ENCODE measurements at regions not wholly inside any gene's neighbourhood (a gene's known extent, or its start where the extent isn't known, plus 50 kb on each side); places are given as distances from the start of the nearest gene placed in this dataset.

DNA sequence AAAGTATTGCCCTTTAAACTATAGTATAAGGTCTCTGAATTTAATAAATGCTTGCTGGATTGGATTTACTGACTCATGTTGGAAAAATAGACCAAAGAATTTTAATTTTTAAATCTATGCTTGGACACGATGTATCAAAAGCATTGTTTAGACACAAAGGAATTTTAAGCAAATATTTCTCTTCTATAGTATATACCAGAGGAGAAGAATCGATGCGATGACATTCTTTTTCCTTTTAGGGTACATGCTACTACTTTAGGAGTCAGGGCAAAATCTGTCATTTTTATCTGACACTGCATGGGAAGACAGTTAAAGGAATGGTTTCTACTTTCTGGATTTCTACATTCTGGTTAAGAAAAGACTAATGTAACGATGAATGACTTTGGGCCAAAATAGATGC lies 339.9 kb downstream of the BMPER start:
- Histone ChIP-seq H3K79me2 (ENCODE audit: control insufficient read depth in 1 of 2, insufficient read depth in 2 of 2, low read length in 2 of 2) (no peaks in the 10 kb centered on the region), H4K20me1 (replicated peaks in 1 of 2; ENCODE audit: control insufficient read depth in 1 of 2, insufficient read depth in 2 of 2, low read length in 2 of 2) (no peaks in the 10 kb centered on the region), H4K5ac (ENCODE audit: insufficient read length, low read depth, low read length) (no peak overlapping the region), H2BK20ac (ENCODE audit: low read length) (no peak overlapping the region), H2BK12ac (ENCODE audit: low read depth, low read length) (no peak overlapping the region), H2BK120ac (replicated peaks; ENCODE audit: low read depth, low read length) (no peak overlapping the region), H4K91ac (replicated peaks; ENCODE audit: insufficient read length, low read length) (no peak overlapping the region), H3K23ac (ENCODE audit: insufficient read length) (no peak overlapping the region), H4K8ac (ENCODE audit: extremely low read depth, insufficient read depth, low read length) (no peak overlapping the region), H3K56ac (replicated peaks; ENCODE audit: insufficient read length, low read depth, low read length) (no peak overlapping the region), H3K9ac (replicated peaks in 1 of 4; ENCODE audit: extremely low read depth in 1 of 4, low read depth in 3 of 4, low read length in 3 of 4) (no peak overlapping the region), H3K27me3 (replicated peaks in 1 of 4; ENCODE audit: control insufficient read depth in 3 of 4, extremely low read depth in 1 of 4, insufficient read depth in 3 of 4, low read length in 3 of 4) (no peaks in the 10 kb centered on the region), H3K4ac (replicated peaks; ENCODE audit: insufficient read length, low read depth, low read length) (no peak overlapping the region), H3K4me3 (ENCODE audit: extremely low read depth in 1 of 4, insufficient read depth in 2 of 4, low read depth in 3 of 4, low read length in 4 of 4) (no peak overlapping the region), H3K27ac (ENCODE audit: low read depth, low read length) (no peak overlapping the region), H3K18ac (ENCODE audit: extremely low read depth, low read length) (no peak overlapping the region), H3K4me2 (ENCODE audit: insufficient read depth in 1 of 2, low read depth in 2 of 2, low read length in 2 of 2) (no peak overlapping the region), H2AFZ (ENCODE audit: low read length) (no peak overlapping the region), H3K14ac (ENCODE audit: insufficient read length) (no peak overlapping the region), H3K9me3 (ENCODE audit: insufficient read depth in 2 of 2, low read depth in 1 of 2, low read length in 1 of 2) (no peaks in the 10 kb centered on the region), H2AK5ac (ENCODE audit: low read depth, low read length) (no peak overlapping the region), H3K36me3 (ENCODE audit: control insufficient read depth in 2 of 4, insufficient read depth in 4 of 4, low read length in 3 of 4) (no peaks in the 10 kb centered on the region), H3K79me1 (ENCODE audit: low read depth, low read length) (no peaks in the 10 kb centered on the region), H2BK15ac (ENCODE audit: low read length) (no peak overlapping the region), H3K23me2 (ENCODE audit: low read depth, low read length) (no peaks in the 10 kb centered on the region), H2BK5ac (ENCODE audit: low read depth, low read length) (no peak overlapping the region), H3K4me1 (replicated peaks in 1 of 4; ENCODE audit: control insufficient read depth in 3 of 4, insufficient read depth in 4 of 4, low read length in 3 of 4) (no peaks in the 10 kb centered on the region)
- TF ChIP-seq CHD2 (IDR thresholded peaks at IDR 0.05; ENCODE audit: low read length): no peak
- TF ChIP-seq, protein P1, sequence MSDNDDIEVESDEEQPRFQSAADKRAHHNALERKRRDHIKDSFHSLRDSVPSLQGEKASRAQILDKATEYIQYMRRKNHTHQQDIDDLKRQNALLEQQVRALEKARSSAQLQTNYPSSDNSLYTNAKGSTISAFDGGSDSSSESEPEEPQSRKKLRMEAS (IDR thresholded peaks at IDR 0.05): no peak
- POLR2A ChIA-PET (ENCODE audit: partially characterized antibody): no interaction called here
- FAIRE-seq (no peak), DNase-seq (ENCODE audit: low read depth in 1 of 2, low spot score in 2 of 2) (no peak)
- 90% methylated on average over 4 of the region's 4 CpGs; no CpG with 5 or more reads in 1 of the 2 experiments for WGBS, 2 experiments (ENCODE audit: extremely low coverage in 1 of 2, insufficient coverage in 1 of 2, insufficient read length in 1 of 2, insufficient replicate concordance in 2 of 2, low coverage in 1 of 2, low lambda C conversion rate in 2 of 2, missing lambda C conversion rate in 1 of 2)
- CTCF ChIA-PET (ENCODE audit: partially characterized antibody): no interaction called here

All from H1 (cell line).